IPS DF 6.9 (cell line): ENCODE measurements at regions not wholly inside any gene's neighbourhood (a gene's known extent, or its start where the extent isn't known, plus 50 kb on each side); places are given as distances from the start of the nearest gene placed in this dataset.
"Not testable (repeated sequence)": the region's sequence is repeated elsewhere in the genome, so short reads cannot be mapped to it uniquely, and the experiment has no call there.

ENCODE experiments used
- DNase-seq: peaks from one replicate; pipeline ENCODE4 v3.0.0-alpha.2; 2013; ENCODE audit warnings: low read depth, low spot score
- H3K27ac ChIP-seq: one replicate; pipeline ENCODE4 v1.5.1; 2013; ENCODE audit warnings: low read length, control low read depth
- H3K27me3 ChIP-seq: 2 replicates; pipeline ENCODE4 v1.6.1; 2013; ENCODE audit warnings: mild to moderate bottlenecking, low read length; ENCODE audit not compliant: control insufficient read depth, insufficient read depth
- H3K36me3 ChIP-seq: 2 replicates; pipeline ENCODE4 v1.6.1; 2013; ENCODE audit warnings: low read length; ENCODE audit not compliant: control insufficient read depth, insufficient read depth
- H3K4me1 ChIP-seq: 2 replicates; pipeline ENCODE4 v1.6.1; 2013; ENCODE audit warnings: low read length; ENCODE audit not compliant: control insufficient read depth, insufficient read depth
- H3K4me3 ChIP-seq: 2 replicates; pipeline ENCODE4 v1.5.1; 2013; ENCODE audit warnings: mild to moderate bottlenecking, low read length
- H3K9me3 ChIP-seq: 2 replicates; pipeline ENCODE4 v1.6.1; 2013; ENCODE audit warnings: low read length, inconsistent platforms; ENCODE audit not compliant: control insufficient read depth, insufficient read depth
- WGBS: extraction: QIAGEN DNeasy Blood & Tissue Kit; methylation state at CpG from one replicate; pipeline ENCODE4 v1.1.7; 2013; ENCODE audit warnings: mixed read lengths, missing lambda C conversion rate; ENCODE audit not compliant: insufficient read length, insufficient coverage; 5-methylcytosine and 5-hydroxymethylcytosine counted together

- H3K9me3 ChIP-seq, DNase-seq, H3K4me1 ChIP-seq, H3K27me3 ChIP-seq, H3K36me3 ChIP-seq, H3K27ac ChIP-seq, H3K4me3 ChIP-seq: not testable (repeated sequence)
- no CpG with 5 or more reads among the region's 16 CpGs for WGBS
Observed at GRCh38 chr20:29031262-29031982, 2226.0 kb upstream of the DEFB115 start.

DNA sequence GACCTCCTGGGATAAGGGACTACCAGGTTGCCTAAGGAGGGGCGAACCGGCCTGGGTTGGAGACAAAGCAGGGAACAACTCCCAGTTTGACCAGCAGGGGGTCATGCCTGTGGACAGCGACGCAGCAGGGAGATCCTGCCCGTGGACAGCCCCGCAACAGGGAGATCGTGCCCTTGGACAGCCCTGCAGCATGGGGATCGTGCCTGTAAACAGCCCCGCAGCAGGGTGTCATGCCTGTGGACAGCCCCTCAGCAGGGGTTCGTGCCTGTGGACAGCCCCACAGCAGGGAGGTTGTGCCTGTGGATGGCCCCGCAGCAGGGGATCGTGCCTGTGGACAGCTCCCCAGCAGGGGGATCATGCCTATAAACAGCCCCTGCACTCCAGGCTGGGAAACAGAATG is 2213.2 kb upstream of the DEFB115 start:
- H3K9me3 ChIP-seq, H3K4me1 ChIP-seq, H3K27me3 ChIP-seq, H3K4me3 ChIP-seq, H3K27ac ChIP-seq, DNase-seq, H3K36me3 ChIP-seq: not testable (repeated sequence)
- no CpG with 5 or more reads among the region's 12 CpGs for WGBS

GRCh38 chr20:29050008-29050606 is 2207.4 kb upstream of the DEFB115 start:
- DNase-seq: not testable (repeated sequence)

GRCh38 chr20:29057866-29058484 is 2199.5 kb upstream of the DEFB115 start:
- H3K9me3 ChIP-seq, H3K4me1 ChIP-seq, H3K36me3 ChIP-seq, H3K27me3 ChIP-seq, H3K4me3 ChIP-seq, H3K27ac ChIP-seq: not testable (repeated sequence)
- peak; percentile 2 for DNase-seq
- WGBS: no CpG with 5 or more reads among the region's 6 CpGs

More at GRCh38 chr20:29050008-29050606, 2207.4 kb upstream of the DEFB115 start:
- not testable (repeated sequence) for H3K36me3 ChIP-seq, H3K27ac ChIP-seq, H3K9me3 ChIP-seq, H3K27me3 ChIP-seq, H3K4me1 ChIP-seq, H3K4me3 ChIP-seq
- no CpG with 5 or more reads among the region's 4 CpGs for WGBS

DNA sequence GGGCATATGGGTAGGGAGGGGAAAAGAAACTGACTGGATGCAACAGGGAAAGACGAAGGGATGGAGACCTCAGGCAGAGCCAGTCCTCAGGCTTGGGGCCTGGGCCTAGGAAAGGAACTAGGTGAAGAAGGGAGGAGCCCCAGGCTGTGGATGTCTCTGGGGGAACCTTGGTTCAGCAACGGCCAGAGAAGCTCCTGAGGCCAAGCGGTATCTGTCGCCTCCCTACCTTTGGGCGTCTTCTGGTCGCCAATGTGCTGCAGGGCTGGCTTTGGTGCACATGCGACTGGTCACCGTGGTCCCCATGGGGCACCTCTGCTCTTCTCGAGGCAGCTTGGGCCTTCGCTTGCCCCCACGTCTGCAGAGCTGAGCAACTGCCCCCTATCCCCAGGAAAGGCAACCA is 2195.0 kb upstream of the DEFB115 start:
- not testable (repeated sequence) for H3K9me3 ChIP-seq, DNase-seq, H3K27me3 ChIP-seq, H3K4me3 ChIP-seq, H3K27ac ChIP-seq, H3K36me3 ChIP-seq, H3K4me1 ChIP-seq
- no CpG with 5 or more reads among the region's 11 CpGs for WGBS

GRCh38 chr20:29066341-29066740 is 2191.1 kb upstream of the DEFB115 start:
- not testable (repeated sequence) for H3K4me1 ChIP-seq, H3K4me3 ChIP-seq, H3K36me3 ChIP-seq, H3K27me3 ChIP-seq, H3K27ac ChIP-seq, H3K9me3 ChIP-seq, DNase-seq
- no CpG with 5 or more reads among the region's 1 CpG for WGBS

DNA sequence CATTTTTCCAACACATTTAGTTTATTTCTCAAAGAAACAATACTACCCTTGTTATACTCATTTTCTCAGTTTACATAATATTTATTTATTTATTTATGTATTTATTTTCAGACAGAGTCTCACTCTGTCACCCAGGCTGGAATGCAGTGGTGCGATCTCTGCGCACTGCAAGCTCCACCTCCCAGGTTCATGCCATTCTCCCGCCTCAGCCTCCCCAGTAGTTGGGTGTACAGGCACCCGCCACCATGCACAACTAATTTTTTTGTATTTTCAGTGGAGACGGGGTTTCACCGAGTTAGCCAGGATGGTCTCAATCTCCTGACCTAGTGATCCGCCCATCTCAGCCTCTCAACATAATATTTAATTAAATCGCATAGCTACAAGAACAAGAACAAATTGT is 2183.8 kb upstream of the DEFB115 start:
- H3K27me3 ChIP-seq, H3K4me1 ChIP-seq, H3K36me3 ChIP-seq, H3K27ac ChIP-seq, H3K9me3 ChIP-seq, H3K4me3 ChIP-seq, DNase-seq: not testable (repeated sequence)
- no CpG with 5 or more reads among the region's 8 CpGs for WGBS

GRCh38 chr20:29079769-29080690 is 2177.4 kb upstream of the DEFB115 start:
- WGBS: no CpG with 5 or more reads among the region's 68 CpGs
- no peak for DNase-seq
- no peaks in the 10 kb centered on the region for H3K27me3 ChIP-seq
- no peaks in the 10 kb centered on the region for H3K4me1 ChIP-seq
- H3K9me3 ChIP-seq: peaks cover 11% of the 10 kb centered on the region
- no peak overlapping the region for H3K4me3 ChIP-seq
- no peak overlapping the region for H3K27ac ChIP-seq
- H3K36me3 ChIP-seq: no peaks in the 10 kb centered on the region

DNA sequence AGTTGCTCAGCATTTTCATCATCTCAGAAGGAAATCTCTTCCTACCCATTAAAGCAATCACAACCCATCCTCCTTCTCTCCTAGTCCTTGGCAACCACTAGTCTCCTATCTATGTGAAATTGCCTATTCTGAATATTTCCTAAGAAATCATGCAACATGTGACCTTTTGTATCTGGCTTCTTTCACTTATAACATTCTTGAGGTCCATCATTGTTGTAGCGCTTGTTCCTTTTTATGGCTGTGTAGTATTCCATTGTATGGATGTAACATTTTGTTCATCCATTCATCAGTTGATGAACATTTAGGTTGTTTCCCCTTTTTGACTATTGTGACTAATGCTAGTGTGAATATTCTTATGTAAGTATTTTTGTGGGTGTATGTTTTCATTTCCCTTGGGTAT is 2175.8 kb upstream of the DEFB115 start:
- no CpG with 5 or more reads among the region's 1 CpG for WGBS
- H3K9me3 ChIP-seq: peaks cover 10% of the 10 kb centered on the region
- DNase-seq, H3K4me3 ChIP-seq, H3K4me1 ChIP-seq, H3K36me3 ChIP-seq, H3K27ac ChIP-seq, H3K27me3 ChIP-seq: not testable (repeated sequence)

GRCh38 chr20:29085625-29086024 is 2171.8 kb upstream of the DEFB115 start:
- H3K9me3 ChIP-seq: peaks cover 8% of the 10 kb centered on the region
- no CpG with 5 or more reads among the region's 1 CpG for WGBS
- no peak for DNase-seq

More at GRCh38 chr20:29085625-29086024, 2171.8 kb upstream of the DEFB115 start:
- Histone ChIP-seq H3K27me3 (0 out of 2 replicates have a peak, but pooled peaks cover 1% of the 10 kb centered on the region), H3K27ac (no peak overlapping the region), H3K36me3 (no peaks in the 10 kb centered on the region), H3K4me3 (no peak overlapping the region), H3K4me1 (no peaks in the 10 kb centered on the region)
